ENCODE measurements at regions not wholly inside any gene's neighbourhood (a gene's known extent, or its start where the extent isn't known, plus 50 kb on each side); places are given as distances from the start of the nearest gene placed in this dataset.

DNA sequence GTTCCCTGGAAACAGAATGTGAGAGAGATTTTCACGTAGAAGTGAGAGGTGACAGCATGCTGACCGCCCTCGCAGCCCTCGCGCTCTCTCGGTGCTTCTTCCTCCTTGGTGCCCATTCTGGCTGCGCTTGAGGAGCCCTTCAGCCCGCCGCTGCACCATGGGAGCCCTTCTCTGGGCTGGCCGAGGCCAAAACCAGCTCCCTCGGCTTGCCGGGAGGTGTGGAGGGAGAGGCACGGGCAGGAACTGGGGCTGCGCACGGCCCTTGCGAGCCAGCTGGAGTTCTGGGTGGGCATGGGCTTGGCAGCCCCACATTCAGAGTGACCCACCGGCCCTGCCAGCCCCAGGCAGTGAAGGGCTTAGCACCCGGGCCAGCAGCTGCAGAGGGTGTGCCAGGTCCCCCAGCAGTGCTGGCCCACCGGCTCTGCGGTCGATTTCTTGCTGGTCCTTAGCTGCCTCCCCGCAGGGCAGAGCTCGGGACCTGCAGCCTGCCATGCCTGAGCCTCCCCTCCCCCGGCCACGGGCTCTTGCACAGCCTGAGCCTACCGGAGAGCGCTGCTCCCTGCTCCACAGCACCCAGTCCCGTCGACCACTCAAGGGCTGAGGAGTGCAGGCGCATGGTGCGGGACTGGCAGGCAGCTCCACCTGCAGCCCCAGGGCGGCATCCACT, 888.7 kb upstream of the ZWINT start:
- DNase-seq = no peak
- ATAC-seq = no peak
- Mint-ChIP-seq H3K27ac (no peak overlapping the region), H3K4me1 (no peaks in the 10 kb centered on the region), H3K27me3 (no peaks in the 10 kb centered on the region), H3K9me3 (peaks cover 0 to 5% of the 10 kb centered on the region in 2 donors), H3K4me3 (no peak overlapping the region)

DNA sequence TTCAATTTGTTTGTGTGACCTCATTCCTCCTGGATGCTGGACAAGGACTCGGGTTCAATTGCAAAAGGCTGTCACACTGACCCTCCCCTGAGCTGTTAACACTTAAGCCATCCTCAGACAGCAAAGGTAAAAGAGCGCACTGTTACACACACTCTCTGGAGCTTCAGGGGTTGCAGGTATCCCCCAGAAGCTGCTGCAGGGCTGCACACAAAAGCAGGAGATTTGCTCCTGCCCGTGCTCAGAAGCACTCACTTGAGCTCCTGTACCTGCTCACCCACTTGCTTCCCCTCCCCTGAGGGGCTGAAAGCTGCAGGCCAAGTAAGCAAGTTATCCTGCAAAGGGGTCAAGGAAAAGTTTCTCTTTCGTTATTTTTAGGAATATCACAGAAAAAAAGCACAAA, 886.2 kb upstream of the ZWINT start:
- Mint-ChIP-seq H3K27ac (no peak overlapping the region), H3K27me3 (no peaks in the 10 kb centered on the region)

DNA sequence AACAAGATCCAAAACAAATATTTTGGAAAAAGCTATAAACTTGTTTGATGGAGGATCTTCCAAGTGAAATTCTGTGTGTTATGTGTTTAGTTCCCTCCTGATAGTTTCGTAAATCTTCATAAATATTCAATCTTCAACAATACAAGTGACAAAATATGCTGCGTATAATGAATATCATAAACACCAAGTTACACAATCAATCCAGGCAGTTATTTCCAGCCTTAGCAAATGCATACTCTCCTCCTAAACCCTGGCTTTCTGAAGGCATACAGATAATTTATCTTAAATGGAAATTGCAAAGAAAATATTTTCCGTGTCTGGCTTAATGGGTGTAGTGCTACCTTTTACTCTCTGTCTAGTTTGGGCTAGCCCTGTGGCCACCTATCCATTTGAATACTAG, 864.9 kb upstream of the ZWINT start:
- no peak overlapping the region for H3K27ac Mint-ChIP-seq
- H3K4me1 Mint-ChIP-seq = no peaks in the 10 kb centered on the region
- H3K4me3 Mint-ChIP-seq = no peak overlapping the region
- DNase-seq (no peak), ATAC-seq (no peak)
- peaks cover 5 to 8% of the 10 kb centered on the region in 2 donors for H3K9me3 Mint-ChIP-seq
- no peaks in the 10 kb centered on the region for H3K27me3 Mint-ChIP-seq

More for the DNA sequence above, 886.2 kb upstream of the ZWINT start:
- Mint-ChIP-seq H3K9me3 (peaks cover 0 to 4% of the 10 kb centered on the region in 2 donors), H3K4me3 (no peak overlapping the region), H3K4me1 (no peaks in the 10 kb centered on the region)
- ATAC-seq (no peak), DNase-seq (no peak)

DNA sequence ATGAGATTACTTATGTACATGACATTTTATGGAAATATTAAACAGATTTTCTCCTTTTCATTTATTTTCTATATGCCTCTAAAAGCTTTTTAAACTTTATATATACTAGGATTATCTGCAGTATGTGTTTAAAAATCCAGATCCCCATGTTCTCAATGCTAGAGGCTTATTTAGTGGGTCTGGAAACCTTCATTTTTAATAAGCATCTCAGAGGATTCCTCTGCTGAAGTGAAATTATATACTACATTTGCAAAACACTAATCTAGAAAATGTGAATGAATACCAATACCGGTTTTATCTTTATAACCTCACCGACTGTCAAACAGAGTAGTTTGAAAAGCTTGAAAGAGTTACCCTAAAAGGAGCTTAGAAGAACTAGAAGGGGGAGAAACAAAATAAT, 863.8 kb upstream of the ZWINT start:
- no peaks in the 10 kb centered on the region for H3K27me3 Mint-ChIP-seq
- H3K27ac Mint-ChIP-seq = no peak overlapping the region
- H3K9me3 Mint-ChIP-seq = peaks cover 0 to 8% of the 10 kb centered on the region in 2 donors
- H3K4me3 Mint-ChIP-seq = no peak overlapping the region
- ATAC-seq (no peak), DNase-seq (no peak)
- H3K4me1 Mint-ChIP-seq = no peaks in the 10 kb centered on the region

DNA sequence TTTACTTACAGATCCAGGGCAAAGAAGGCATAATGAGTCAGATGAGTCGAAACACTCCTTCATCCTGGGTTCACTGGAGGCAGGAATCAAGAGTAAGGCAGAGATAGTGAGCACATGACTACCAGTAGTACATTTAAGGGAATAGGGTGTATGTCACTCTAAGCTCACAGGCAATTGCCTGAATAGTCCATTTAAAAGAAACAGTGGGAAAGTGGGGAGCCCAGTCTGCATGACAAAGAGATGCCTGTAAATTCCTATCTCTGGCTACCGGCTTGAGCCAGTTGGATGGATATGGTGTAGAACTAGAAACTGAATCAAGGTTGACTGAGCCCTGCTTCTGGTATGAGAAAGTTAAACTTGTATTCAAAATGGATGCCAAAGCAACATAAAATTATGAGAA, 861.5 kb upstream of the ZWINT start:
- H3K27me3 Mint-ChIP-seq = no peaks in the 10 kb centered on the region
- no peak for DNase-seq
- H3K4me1 Mint-ChIP-seq = no peaks in the 10 kb centered on the region
- peaks cover 0 to 4% of the 10 kb centered on the region in 2 donors for H3K9me3 Mint-ChIP-seq
- H3K27ac Mint-ChIP-seq = no peak overlapping the region
- H3K4me3 Mint-ChIP-seq = no peak overlapping the region
- ATAC-seq = no peak

DNA sequence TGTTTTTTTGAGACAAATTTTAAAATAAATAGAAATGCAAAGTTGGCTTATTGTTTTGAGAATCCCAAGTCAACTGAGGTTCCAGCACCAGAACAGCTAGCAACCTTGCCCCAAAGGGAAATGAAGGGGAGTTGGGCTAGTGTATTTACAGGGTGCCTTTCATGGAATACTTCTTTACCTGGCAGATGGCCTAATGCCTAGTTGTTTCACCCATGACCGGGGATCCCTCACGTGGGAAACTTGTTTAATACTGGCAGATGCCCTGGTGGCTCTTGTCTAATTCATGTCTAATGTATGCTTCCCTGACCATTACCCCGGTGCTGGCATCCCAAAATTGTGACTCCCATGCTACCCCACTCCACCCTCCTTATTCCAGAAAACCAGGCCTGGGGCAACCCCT, 861.1 kb upstream of the ZWINT start:
- Mint-ChIP-seq H3K27ac (no peak overlapping the region), H3K4me3 (no peak overlapping the region), H3K9me3 (peaks cover 0 to 4% of the 10 kb centered on the region in 2 donors), H3K4me1 (no peaks in the 10 kb centered on the region), H3K27me3 (no peaks in the 10 kb centered on the region)
- ATAC-seq (no peak), DNase-seq (no peak)

DNA sequence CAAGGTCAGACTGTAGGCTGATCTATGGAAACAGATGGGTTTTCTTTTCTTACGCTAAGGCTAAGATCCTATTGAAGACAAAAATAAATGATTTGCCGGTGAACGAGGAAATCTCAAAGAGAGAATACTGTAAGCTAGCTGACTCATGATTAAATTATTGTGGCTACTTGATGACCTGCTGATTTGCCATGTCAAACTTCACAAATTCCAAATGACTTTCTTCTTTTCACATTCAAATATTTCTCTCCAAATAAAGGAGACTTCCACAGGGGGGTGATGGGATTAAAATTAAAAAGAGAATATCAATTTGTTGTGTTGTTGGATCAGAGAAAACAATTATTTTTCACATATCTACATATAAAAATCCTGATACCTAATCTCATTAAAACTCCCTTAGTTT, 860.6 kb upstream of the ZWINT start:
- no peak overlapping the region for H3K27ac Mint-ChIP-seq
- ATAC-seq (no peak), DNase-seq (no peak)
- H3K27me3 Mint-ChIP-seq = no peaks in the 10 kb centered on the region
- no peak overlapping the region for H3K4me3 Mint-ChIP-seq
- H3K9me3 Mint-ChIP-seq = peaks cover 0 to 4% of the 10 kb centered on the region in 2 donors
- H3K4me1 Mint-ChIP-seq = no peaks in the 10 kb centered on the region

DNA sequence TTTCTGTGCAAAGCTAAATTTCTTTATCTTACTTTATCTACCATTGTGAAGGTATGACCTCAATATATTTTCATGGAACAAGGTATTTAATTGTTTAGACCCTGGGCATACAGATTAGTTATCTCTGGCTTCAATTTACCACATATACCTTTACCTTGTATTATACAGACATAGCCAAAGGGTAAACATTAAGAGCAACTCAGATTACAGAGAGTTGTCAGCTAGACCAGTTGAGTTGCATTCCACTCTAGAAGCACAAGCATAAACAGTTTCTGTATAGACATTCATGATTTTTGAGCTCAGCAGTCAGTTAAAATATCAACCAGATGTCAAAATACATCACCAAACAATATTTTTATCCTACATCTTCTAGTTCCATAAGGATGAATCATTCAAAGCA, 857.3 kb upstream of the ZWINT start:
- peaks cover 0 to 4% of the 10 kb centered on the region in 2 donors for H3K9me3 Mint-ChIP-seq
- H3K27me3 Mint-ChIP-seq = no peaks in the 10 kb centered on the region
- H3K4me1 Mint-ChIP-seq = no peaks in the 10 kb centered on the region
- no peak overlapping the region for H3K4me3 Mint-ChIP-seq
- DNase-seq (no peak), ATAC-seq (no peak)
- no peak overlapping the region for H3K27ac Mint-ChIP-seq

DNA sequence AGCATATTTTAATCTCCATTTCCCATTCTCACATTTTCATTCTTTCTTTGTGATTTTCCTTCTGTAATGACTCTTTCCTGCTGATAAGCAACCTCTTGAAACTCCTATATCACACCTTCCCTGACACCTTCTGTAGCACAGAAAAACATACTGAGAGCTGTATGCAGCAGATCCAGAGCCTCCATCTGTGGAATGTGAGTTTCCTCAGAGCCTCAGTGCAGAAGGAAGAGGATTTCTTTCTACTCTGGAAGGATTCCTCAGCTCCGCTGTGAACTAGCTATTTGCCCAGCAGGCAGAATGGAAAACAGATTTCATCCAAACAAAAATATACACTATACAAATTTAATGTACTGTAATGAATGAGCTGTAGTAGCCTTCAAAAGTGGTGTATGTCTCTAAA, 841.3 kb upstream of the ZWINT start:
- H3K27me3 Mint-ChIP-seq = no peaks in the 10 kb centered on the region
- no peak for ATAC-seq
- H3K4me3 Mint-ChIP-seq = no peak overlapping the region
- H3K4me1 Mint-ChIP-seq = no peaks in the 10 kb centered on the region
- peaks cover 0 to 12% of the 10 kb centered on the region in 2 donors for H3K9me3 Mint-ChIP-seq
- DNase-seq = no peak
- no peak overlapping the region for H3K27ac Mint-ChIP-seq

DNA sequence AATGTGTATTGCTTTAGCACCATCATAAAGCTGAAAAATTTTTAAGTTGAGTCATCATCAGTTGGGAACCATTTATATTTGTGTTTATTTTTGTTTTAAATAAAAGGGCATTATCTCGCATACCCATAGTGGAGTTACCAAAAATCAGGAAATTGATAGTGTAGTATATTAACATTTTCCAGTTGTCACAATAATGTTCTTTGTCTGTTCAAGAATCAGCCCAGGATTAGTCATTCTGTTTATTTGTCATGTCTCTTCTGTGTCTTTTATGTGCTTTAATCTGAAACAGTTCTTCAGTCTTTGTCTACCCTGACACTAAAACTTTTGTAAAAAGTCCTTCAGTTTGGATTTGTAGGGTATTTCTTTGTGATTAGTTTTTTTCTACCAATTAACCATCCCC, 827.8 kb upstream of the ZWINT start:
- peaks cover 7 to 19% of the 10 kb centered on the region in 2 donors for H3K9me3 Mint-ChIP-seq
- ATAC-seq (no peak), DNase-seq (no peak)
- H3K27me3 Mint-ChIP-seq = no peaks in the 10 kb centered on the region
- H3K4me3 Mint-ChIP-seq = no peak overlapping the region
- H3K4me1 Mint-ChIP-seq = no peaks in the 10 kb centered on the region
- no peak overlapping the region for H3K27ac Mint-ChIP-seq

DNA sequence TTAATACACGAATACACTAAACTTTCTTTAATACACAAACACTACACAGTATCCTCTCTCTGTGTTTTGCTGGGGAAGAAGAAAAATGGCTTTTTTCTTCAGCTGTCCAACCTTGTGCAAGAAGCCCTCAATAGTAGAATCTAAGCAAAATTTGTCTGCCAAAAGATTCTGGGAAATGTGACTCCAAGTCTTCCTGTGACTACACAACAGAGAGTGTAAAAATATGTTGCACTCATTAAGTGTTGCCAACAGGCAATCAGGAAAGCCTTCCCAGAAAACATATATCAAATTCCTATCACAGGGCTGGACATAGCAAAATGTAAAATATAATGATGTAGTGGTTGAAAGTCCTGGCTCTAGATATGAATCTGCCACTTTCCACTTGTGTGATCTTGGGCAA, 825.1 kb upstream of the ZWINT start:
- DNase-seq (no peak), ATAC-seq (no peak)
- Mint-ChIP-seq H3K4me1 (no peaks in the 10 kb centered on the region), H3K9me3 (peaks cover 7 to 22% of the 10 kb centered on the region in 2 donors), H3K27me3 (no peaks in the 10 kb centered on the region), H3K27ac (no peak overlapping the region), H3K4me3 (no peak overlapping the region)

DNA sequence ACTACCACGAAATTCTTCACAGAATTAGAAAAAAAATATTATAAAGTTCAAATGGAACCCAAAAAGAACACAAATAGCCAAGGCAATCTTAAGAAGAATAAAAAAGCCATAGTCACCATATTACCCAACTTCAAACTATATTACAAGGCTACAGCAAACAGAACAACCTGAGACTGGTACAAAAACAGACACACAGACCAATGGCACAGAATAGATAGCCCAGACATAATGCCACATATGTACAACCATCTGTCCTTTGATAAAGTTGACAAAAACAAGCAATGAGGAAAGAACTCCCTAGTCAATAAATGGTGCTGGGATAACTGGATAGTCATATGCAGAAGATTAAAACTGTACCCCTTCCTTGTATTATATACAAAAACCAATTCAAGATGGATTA, 808.5 kb upstream of the ZWINT start:
- Mint-ChIP-seq H3K4me3 (no peak overlapping the region), H3K27ac (no peak overlapping the region), H3K27me3 (no peaks in the 10 kb centered on the region), H3K9me3 (peaks cover 9 to 13% of the 10 kb centered on the region in 2 donors), H3K4me1 (no peaks in the 10 kb centered on the region)
- DNase-seq = no peak
- ATAC-seq = no peak

DNA sequence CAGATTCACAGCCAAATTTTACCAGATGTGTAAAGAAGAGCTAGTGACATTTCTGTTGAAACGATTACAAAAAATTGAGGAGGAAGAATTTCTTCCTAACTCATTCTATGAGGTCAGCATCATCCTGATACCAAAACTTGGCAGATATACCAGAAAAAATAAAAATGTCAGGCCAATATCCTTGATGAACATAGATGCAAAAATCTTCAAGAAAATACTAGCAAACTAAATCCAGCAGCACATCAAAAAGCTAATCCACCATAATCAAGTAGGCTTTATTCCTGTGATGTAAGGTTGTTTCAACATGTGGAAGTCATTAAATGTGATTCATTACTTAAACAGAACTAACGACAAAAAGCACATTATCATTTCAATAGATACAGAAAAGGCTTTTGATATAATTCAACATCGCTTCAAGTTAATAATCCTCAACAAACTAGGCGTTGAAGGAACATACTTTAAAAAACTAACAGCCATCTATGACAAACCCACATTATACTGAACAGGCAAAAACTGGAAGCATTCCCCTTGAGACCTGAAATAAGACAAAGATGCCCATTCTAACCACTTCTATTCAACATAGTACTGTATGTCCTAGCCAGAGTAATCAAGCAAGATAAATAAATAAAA, 807.7 kb upstream of the ZWINT start:
- no peaks in the 10 kb centered on the region for H3K27me3 Mint-ChIP-seq
- no peak overlapping the region for H3K27ac Mint-ChIP-seq
- H3K4me1 Mint-ChIP-seq = no peaks in the 10 kb centered on the region
- no peak overlapping the region for H3K4me3 Mint-ChIP-seq
- DNase-seq (no peak), ATAC-seq (no peak)
- H3K9me3 Mint-ChIP-seq = peaks cover 16 to 19% of the 10 kb centered on the region in 2 donors

DNA sequence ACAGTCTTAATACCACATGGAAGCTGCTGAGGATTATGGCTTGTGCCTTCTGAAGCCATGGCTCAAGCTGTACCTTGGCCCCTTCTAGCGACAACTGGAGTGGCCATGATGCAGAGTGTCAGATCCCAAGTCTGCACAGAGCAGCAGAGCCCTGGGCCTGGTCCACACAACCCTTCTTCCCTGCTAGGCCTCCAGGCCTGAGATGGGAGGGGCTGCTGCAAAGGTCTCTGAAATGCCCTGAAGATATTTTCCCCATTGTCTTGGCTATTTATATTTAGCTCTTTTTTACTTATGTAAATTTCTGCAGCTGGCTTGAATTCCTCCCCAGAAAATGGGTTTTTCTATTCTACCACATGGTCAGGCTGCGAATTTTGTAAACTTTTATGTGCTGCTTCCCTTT, 804.6 kb upstream of the ZWINT start:
- Mint-ChIP-seq H3K4me1 (no peaks in the 10 kb centered on the region), H3K27me3 (no peaks in the 10 kb centered on the region), H3K4me3 (no peak overlapping the region), H3K9me3 (peaks cover 15 to 20% of the 10 kb centered on the region in 2 donors), H3K27ac (no peak overlapping the region)
- ATAC-seq = no peak
- no peak for DNase-seq

DNA sequence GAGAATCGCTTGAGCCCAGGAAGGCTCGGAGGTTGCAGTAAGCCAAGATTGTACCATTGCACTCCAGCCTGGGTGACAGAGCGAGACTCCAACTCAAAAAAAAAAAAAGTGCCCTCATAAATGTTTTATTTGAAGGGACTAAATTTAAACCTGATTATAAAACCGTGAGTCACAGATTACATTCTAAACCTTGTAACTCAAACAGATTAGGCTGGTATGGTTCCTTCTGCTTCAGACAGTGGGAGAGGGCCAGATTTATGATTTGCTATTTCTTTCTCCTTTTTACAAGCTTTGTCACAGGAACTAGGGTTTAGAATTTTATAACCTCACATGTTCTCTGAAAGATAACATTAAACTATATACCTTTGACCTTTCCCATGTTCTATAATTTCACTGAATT, 801.2 kb upstream of the ZWINT start:
- Mint-ChIP-seq H3K4me3 (no peak overlapping the region), H3K27ac (no peak overlapping the region), H3K9me3 (peaks cover 6 to 13% of the 10 kb centered on the region in 2 donors), H3K27me3 (no peaks in the 10 kb centered on the region), H3K4me1 (no peaks in the 10 kb centered on the region)
- DNase-seq (no peak), ATAC-seq (no peak)

DNA sequence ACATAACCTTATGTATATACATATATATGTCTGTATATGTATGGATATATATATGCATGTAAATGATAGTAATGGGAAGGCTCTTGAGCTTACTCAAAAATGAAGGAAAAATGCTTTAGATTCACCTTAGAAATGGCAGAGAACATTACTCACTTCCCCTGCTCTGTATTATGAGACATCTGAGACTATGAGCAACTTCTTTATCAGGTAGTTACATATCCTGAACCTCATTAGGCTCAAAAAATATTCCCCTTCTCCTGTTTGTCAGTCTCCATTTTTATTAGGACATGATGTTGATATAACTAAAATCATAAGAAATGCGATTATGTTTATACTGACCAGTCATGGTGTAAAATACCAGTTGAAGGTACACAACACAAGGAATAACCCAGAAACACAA, 800.1 kb upstream of the ZWINT start:
- Mint-ChIP-seq H3K27me3 (no peaks in the 10 kb centered on the region), H3K9me3 (peaks cover 6 to 13% of the 10 kb centered on the region in 2 donors), H3K27ac (no peak overlapping the region), H3K4me3 (no peak overlapping the region), H3K4me1 (no peaks in the 10 kb centered on the region)
- DNase-seq (no peak), ATAC-seq (no peak)

DNA sequence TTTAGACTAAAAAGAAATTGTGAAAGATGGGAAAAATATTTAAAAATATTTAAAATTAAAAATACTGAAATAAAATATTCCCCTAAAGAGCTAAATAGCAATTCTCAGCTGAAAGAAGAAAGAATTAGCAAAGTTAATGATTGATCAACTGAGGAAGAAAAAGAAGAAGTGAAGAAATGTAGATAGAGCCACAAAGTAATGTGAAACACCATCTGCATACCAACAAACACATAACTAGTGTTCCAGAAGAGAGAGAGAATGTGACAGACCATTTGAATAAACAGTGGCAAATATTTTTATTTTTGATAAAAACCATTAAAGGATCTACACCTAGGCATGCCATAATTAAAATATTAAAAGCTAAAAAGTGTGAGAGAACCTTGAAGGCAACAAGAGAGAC, 784.5 kb upstream of the ZWINT start:
- no peaks in the 10 kb centered on the region for H3K4me1 Mint-ChIP-seq
- H3K27me3 Mint-ChIP-seq = no peaks in the 10 kb centered on the region
- H3K4me3 Mint-ChIP-seq = no peak overlapping the region
- no peak for ATAC-seq
- DNase-seq = no peak
- no peak overlapping the region for H3K27ac Mint-ChIP-seq
- H3K9me3 Mint-ChIP-seq = peaks cover 9 to 16% of the 10 kb centered on the region in 2 donors
